ENCODE measurements at regions not wholly inside any gene's neighbourhood (a gene's known extent, or its start where the extent isn't known, plus 50 kb on each side); places are given as distances from the start of the nearest gene placed in this dataset.

GRCh38 chr10:58079461-58079860, 188.2 kb downstream of the IPMK start:
- Histone ChIP-seq H3K79me2 (no peaks in the 10 kb centered on the region), H3K27me3 (ENCODE audit: control insufficient read depth, insufficient read depth, low read length) (no peaks in the 10 kb centered on the region), H2AFZ (no peak overlapping the region), H3K27ac (no peak overlapping the region), H3K36me3 (ENCODE audit: control insufficient read depth, insufficient read depth, low read length) (no peaks in the 10 kb centered on the region), H3K4me2 (ENCODE audit: low read length) (no peak overlapping the region), H3K9ac (no peak overlapping the region), H3K4me1 (no peaks in the 10 kb centered on the region), H3K4me3 (ENCODE audit: low read depth, low read length) (no peak overlapping the region), H3K9me3 (ENCODE audit: control insufficient read depth, low read length) (no peaks in the 10 kb centered on the region)
- no peak for TF ChIP-seq CTCF (IDR thresholded peaks at IDR 0.05)

- no peak for TF ChIP-seq CTCF (IDR thresholded peaks at IDR 0.05)
- no peak overlapping the region for H3K4me3 ChIP-seq (ENCODE audit: low read depth, low read length)
- H3K27me3 ChIP-seq (ENCODE audit: control insufficient read depth, insufficient read depth, low read length): no peaks in the 10 kb centered on the region
- no peak overlapping the region for H3K4me2 ChIP-seq (ENCODE audit: low read length)
- no peaks in the 10 kb centered on the region for H3K4me1 ChIP-seq
- no peak overlapping the region for H3K9ac ChIP-seq
- no peak overlapping the region for H2AFZ ChIP-seq
- H3K79me2 ChIP-seq: no peaks in the 10 kb centered on the region
- H3K36me3 ChIP-seq (ENCODE audit: control insufficient read depth, insufficient read depth, low read length): no peaks in the 10 kb centered on the region
- no peak overlapping the region for H3K27ac ChIP-seq
- no peaks in the 10 kb centered on the region for H3K9me3 ChIP-seq (ENCODE audit: control insufficient read depth, low read length)
These were observed 195.1 kb downstream of the IPMK start for GRCh38 chr10:58072634-58073033.

- no peak overlapping the region for H2AFZ ChIP-seq
- H3K9me3 ChIP-seq (ENCODE audit: control insufficient read depth, low read length): no peaks in the 10 kb centered on the region
- no peak overlapping the region for H3K4me2 ChIP-seq (ENCODE audit: low read length)
- H3K4me3 ChIP-seq (ENCODE audit: low read depth, low read length): no peak overlapping the region
- no peaks in the 10 kb centered on the region for H3K27me3 ChIP-seq (ENCODE audit: control insufficient read depth, insufficient read depth, low read length)
- H3K36me3 ChIP-seq (ENCODE audit: control insufficient read depth, insufficient read depth, low read length): no peaks in the 10 kb centered on the region
- no peak overlapping the region for H3K9ac ChIP-seq
- no peak overlapping the region for H3K27ac ChIP-seq
- H3K4me1 ChIP-seq: no peaks in the 10 kb centered on the region
- TF ChIP-seq CTCF (IDR thresholded peaks at IDR 0.05): no peak
- H3K79me2 ChIP-seq: no peaks in the 10 kb centered on the region
These were observed 196.7 kb downstream of the IPMK start for GRCh38 chr10:58070956-58071355.

- H2AFZ ChIP-seq: no peak overlapping the region
These were observed 198.9 kb downstream of the IPMK start for GRCh38 chr10:58068809-58069208.

More at GRCh38 chr10:58068809-58069208, 198.9 kb downstream of the IPMK start:
- Histone ChIP-seq H3K27me3 (ENCODE audit: control insufficient read depth, insufficient read depth, low read length) (no peaks in the 10 kb centered on the region), H3K9ac (no peak overlapping the region), H3K36me3 (ENCODE audit: control insufficient read depth, insufficient read depth, low read length) (no peaks in the 10 kb centered on the region), H3K79me2 (no peaks in the 10 kb centered on the region), H3K4me1 (no peaks in the 10 kb centered on the region), H3K4me2 (ENCODE audit: low read length) (no peak overlapping the region), H3K9me3 (ENCODE audit: control insufficient read depth, low read length) (no peaks in the 10 kb centered on the region), H3K27ac (no peak overlapping the region), H3K4me3 (ENCODE audit: low read depth, low read length) (no peak overlapping the region)
- TF ChIP-seq CTCF (IDR thresholded peaks at IDR 0.05): no peak

Measured in parathyroid adenoma (tissue), 2 donors.